HepG2 (cell line): ENCODE measurements at regions not wholly inside any gene's neighbourhood (a gene's known extent, or its start where the extent isn't known, plus 50 kb on each side); places are given as distances from the start of the nearest gene placed in this dataset.

Experiments used
- ATAC-seq: fragments of 200-7000 bp; cut with Tn5 transposase; 3 replicates; pipeline ENCODE4 v1.9.1; 2020; ENCODE audit warnings: mild to moderate bottlenecking, moderate library complexity
- BruUV-seq: library from RNA; stranded (reverse); fragments of 400-500 nt; replicated peaks from 2 replicates; lab custom pipeline; 2021; lab: Mats Ljungman, UMichigan
- CTCF ChIA-PET: fragments of 300-600 bp; formaldehyde crosslinking; extraction: SDS; loops from one replicate; lab custom pipeline; 2021; ENCODE audit warnings: low total read pairs, inconsistent platforms, low intra/inter-chr PET ratio; lab: Yijun Ruan, JAX
- POLR2A ChIA-PET: fragments of 350-600 bp; sonication (Branson Sonifier 250); formaldehyde crosslinking; loops from one replicate; lab custom pipeline; 2020; ENCODE audit warnings: antibody characterized with exemption, inconsistent platforms; lab: Yijun Ruan, JAX
- DNase-seq: peaks from one replicate; pipeline ENCODE4 v3.0.0-alpha.2; 2015; ENCODE audit warnings: low spot score
- FAIRE-seq: peaks from 3 replicates; lab custom pipeline; 2011; peaks lifted over from hg19 to GRCh38; lab: Jason Lieb, UNC
- H2AFZ ChIP-seq: one replicate; pipeline ENCODE4 v1.6.1; 2011; ENCODE audit warnings: low read length, inconsistent platforms
- H3K27ac ChIP-seq: fragments of 300-600 bp; 3 replicates; pipeline ENCODE4 v1.8.0; 2011; ENCODE audit warnings: mixed run types, mild to moderate bottlenecking, mixed read lengths, low read length, inconsistent platforms; ENCODE audit not compliant: insufficient read depth; ENCODE audit errors: extremely low read length
- H3K27me3 ChIP-seq, 2 experiments: fragments of 200-600 bp in 1 of 2; 2 replicates in 1 of 2; 3 replicates in 1 of 2; pipeline versions ENCODE4 v1.6.0 to v1.8.0; 2011; ENCODE audit warnings: low read length in 2 of 2, mild to moderate bottlenecking in 2 of 2, moderate library complexity in 2 of 2, inconsistent platforms in 1 of 2; ENCODE audit not compliant: insufficient read depth in 2 of 2, control insufficient read depth in 1 of 2
- H3K36me3 ChIP-seq, 2 experiments: fragments of 200-600 bp in 1 of 2; replicated peaks in 1 of 2; 2 replicates in 1 of 2; 3 replicates in 1 of 2; pipeline versions ENCODE4 v1.5.1 to v1.8.0; 2011; ENCODE audit warnings: low read length in 2 of 2, inconsistent platforms in 1 of 2; ENCODE audit not compliant: insufficient read depth in 2 of 2, control insufficient read depth in 1 of 2
- H3K4me1 ChIP-seq: 2 replicates; pipeline ENCODE4 v1.5.1; 2012; ENCODE audit warnings: low read length, inconsistent platforms; ENCODE audit not compliant: insufficient read depth
- H3K4me2 ChIP-seq: 2 replicates; pipeline ENCODE4 v1.6.0; 2011; ENCODE audit warnings: low read depth, low read length, inconsistent platforms
- H3K4me3 ChIP-seq, 3 experiments: fragments of 200-600 bp in 1 of 3; sonication (generic), shearing (Covaris generic) in 1 of 3; replicated peaks in 1 of 3; 2 replicates each; pipeline ENCODE4 v1.5.1; 2011 to 2016; ENCODE audit warnings: low read length in 3 of 3, inconsistent platforms in 2 of 3, low read depth in 2 of 3, mild to moderate bottlenecking in 2 of 3, control low read depth in 1 of 3, mixed read lengths in 1 of 3; ENCODE audit not compliant: insufficient read depth in 1 of 3
- H3K79me2 ChIP-seq: one replicate; pipeline ENCODE4 v1.6.1; 2011; ENCODE audit warnings: low read length, inconsistent platforms; ENCODE audit not compliant: insufficient read depth
- H3K9ac ChIP-seq: 2 replicates; pipeline ENCODE4 v1.6.0; 2011; ENCODE audit warnings: mild to moderate bottlenecking, low read depth, low read length, inconsistent platforms; ENCODE audit not compliant: insufficient read depth
- H3K9me3 ChIP-seq: 2 replicates; pipeline ENCODE4 v1.5.1; 2012; ENCODE audit warnings: mild to moderate bottlenecking, low read length
- H4K20me1 ChIP-seq: 2 replicates; pipeline ENCODE4 v1.6.0; 2011; ENCODE audit warnings: inconsistent platforms, mild to moderate bottlenecking, low read length, moderate library complexity; ENCODE audit not compliant: insufficient read depth
- CBX5 ChIP-seq: sonication (generic); formaldehyde crosslinking; IDR thresholded peaks from 2 replicates; pipeline ENCODE4 v1.4.0; 2020; ENCODE audit warnings: missing genetic modification reagents, borderline replicate concordance
- GTF3A ChIP-seq: sonication (generic); formaldehyde crosslinking; conservative IDR thresholded peaks from 2 replicates; pipeline ENCODE4 v1.4.0; 2020; ENCODE audit warnings: mild to moderate bottlenecking, missing genetic modification reagents
- KMT2B ChIP-seq: IDR thresholded peaks from 2 replicates; pipeline ENCODE4 v1.6.1; 2016; ENCODE audit warnings: missing genetic modification reagents, missing compliant biosample characterization
- LCORL ChIP-seq, 2 experiments: fragments of 450-650 bp in 1 of 2; sonication (generic) in 1 of 2; formaldehyde crosslinking in 1 of 2; IDR thresholded peaks; 2 replicates each; pipeline versions ENCODE4 v1.5.0 to v1.6.1; 2017 to 2020; ENCODE audit warnings: antibody characterized with exemption in 1 of 2, missing genetic modification reagents in 1 of 2
- NRL ChIP-seq: sonication (generic); formaldehyde crosslinking; IDR thresholded peaks from 2 replicates; pipeline ENCODE4 v1.5.0; 2020; ENCODE audit warnings: missing genetic modification reagents, mild to moderate bottlenecking, moderate library complexity, borderline replicate concordance
- RCOR2 ChIP-seq: IDR thresholded peaks from 2 replicates; pipeline ENCODE4 v1.6.1; 2016; ENCODE audit warnings: missing biosample characterization, missing genetic modification reagents
- SUZ12 ChIP-seq: fragments of 150-350 bp; IDR thresholded peaks from 2 replicates; pipeline ENCODE4 v1.6.1; 2014; ENCODE audit warnings: low read depth, low read length
- THAP11 ChIP-seq: IDR thresholded peaks from 2 replicates; pipeline ENCODE4 v1.6.1; 2016; ENCODE audit warnings: missing biosample characterization, missing genetic modification reagents
- ZMYM2 ChIP-seq: sonication (generic); formaldehyde crosslinking; IDR thresholded peaks from 2 replicates; pipeline ENCODE4 v1.8.0; 2022; ENCODE audit warnings: mild to moderate bottlenecking, missing genetic modification reagents
- ZNF256 ChIP-seq: sonication (generic); formaldehyde crosslinking; conservative IDR thresholded peaks from 2 replicates; pipeline ENCODE4 v1.4.0; 2020; ENCODE audit warnings: missing genetic modification reagents
- ZNF44 ChIP-seq: sonication (generic); formaldehyde crosslinking; IDR thresholded peaks from 2 replicates; pipeline ENCODE4 v1.5.1; 2020; ENCODE audit warnings: mild to moderate bottlenecking, missing genetic modification reagents
- ZNF776 ChIP-seq: sonication (generic); formaldehyde crosslinking; IDR thresholded peaks from 2 replicates; pipeline ENCODE4 v1.4.0; 2020; ENCODE audit warnings: mild to moderate bottlenecking, missing genetic modification reagents
- WGBS: methylation state at CpG from one replicate; pipeline ENCODE4 v1.1.6; 2017; ENCODE audit warnings: low lambda C conversion rate; 5-methylcytosine and 5-hydroxymethylcytosine counted together
- in situ Hi-C: cut with HindIII; loops from 2 replicates; pipeline ENCODE4 v1.10.0; 2017; ENCODE audit warnings: low pct_unique_long_range_greater_than_20kb; ENCODE audit not compliant: extremely low pct_ligation_motif_present
- intact Hi-C: fragments of 100-400 bp; cut with micrococcal nuclease; formaldehyde crosslinking; loops from one replicate; pipeline ENCODE4 v1.10.0; 2022; ENCODE audit not compliant: unreplicated experiment
- TF ChIP-seq, protein P1 (sequence below): sonication (generic); formaldehyde crosslinking; IDR thresholded peaks from 2 replicates; pipeline ENCODE4 v1.5.1; 2020; ENCODE audit warnings: mild to moderate bottlenecking, missing genetic modification reagents, borderline replicate concordance
- TF ChIP-seq, protein P2 (sequence below): sonication (generic); formaldehyde crosslinking; IDR thresholded peaks from 2 replicates; pipeline ENCODE4 v1.4.0; 2020; ENCODE audit warnings: mild to moderate bottlenecking, missing genetic modification reagents
- TF ChIP-seq, protein P3 (sequence below): sonication (generic); formaldehyde crosslinking; IDR thresholded peaks from 2 replicates; pipeline ENCODE4 v1.5.1; 2020; ENCODE audit warnings: missing genetic modification reagents, mild to moderate bottlenecking, borderline replicate concordance
- TF ChIP-seq, protein P4 (sequence below): sonication (generic); formaldehyde crosslinking; conservative IDR thresholded peaks from 2 replicates; pipeline ENCODE4 v1.4.0; 2020; ENCODE audit warnings: missing genetic modification reagents
- TF ChIP-seq, protein P5 (sequence below): sonication (generic); formaldehyde crosslinking; IDR thresholded peaks from 2 replicates; pipeline ENCODE4 v1.5.1; 2020; ENCODE audit warnings: missing genetic modification reagents, mild to moderate bottlenecking, borderline replicate concordance

DNA sequence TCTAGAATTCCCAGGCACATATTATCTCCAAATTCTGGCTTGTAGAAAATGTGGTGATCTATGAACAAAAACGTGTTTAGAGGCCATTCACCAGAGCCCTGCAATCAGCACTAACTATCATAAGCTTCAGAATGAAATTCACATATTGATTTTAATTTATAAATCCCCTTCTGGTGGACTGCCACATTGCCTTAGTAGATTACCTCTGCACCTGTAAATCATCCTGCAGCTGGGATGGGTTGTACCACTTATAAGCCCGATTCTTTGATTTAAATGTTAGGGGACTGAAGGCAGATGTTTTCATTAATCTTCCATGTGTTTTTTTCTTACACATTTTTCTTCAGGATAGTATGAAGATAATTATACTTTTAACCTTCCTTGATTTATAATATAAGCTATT lies 140.7 kb upstream of the PTPRD start:
- Histone ChIP-seq H3K27ac (no peak overlapping the region), H4K20me1 (no peaks in the 10 kb centered on the region), H3K4me2 (no peak overlapping the region), H3K4me3 (no peak overlapping the region), H3K36me3 (no peaks in the 10 kb centered on the region), H3K9ac (no peak overlapping the region), H2AFZ (no peak overlapping the region), H3K79me2 (no peaks in the 10 kb centered on the region), H3K4me1 (no peaks in the 10 kb centered on the region), H3K27me3 (no peaks in the 10 kb centered on the region), H3K9me3 (peaks cover 37% of the 10 kb centered on the region)
- ATAC-seq (no peak), DNase-seq (no peak), FAIRE-seq (no peak)
- TF ChIP-seq THAP11 (no peak), GTF3A (CRISPR knock-in tag) (no peak), ZNF44 (CRISPR knock-in tag) (no peak), CBX5 (CRISPR knock-in tag) (no peak), KMT2B (CRISPR knock-in tag) (no peak), LCORL (IDR thresholded peaks at IDR 0.05) (no peak), LCORL (CRISPR knock-in tag; IDR thresholded peaks at IDR 0.05) (no peak), ZMYM2 (CRISPR knock-in tag) (no peak), ZNF776 (CRISPR knock-in tag) (no peak), NRL (no peak), SUZ12 (no peak), RCOR2 (CRISPR knock-in tag) (no peak), ZNF256 (CRISPR knock-in tag) (no peak)
- TF ChIP-seq, protein P1, sequence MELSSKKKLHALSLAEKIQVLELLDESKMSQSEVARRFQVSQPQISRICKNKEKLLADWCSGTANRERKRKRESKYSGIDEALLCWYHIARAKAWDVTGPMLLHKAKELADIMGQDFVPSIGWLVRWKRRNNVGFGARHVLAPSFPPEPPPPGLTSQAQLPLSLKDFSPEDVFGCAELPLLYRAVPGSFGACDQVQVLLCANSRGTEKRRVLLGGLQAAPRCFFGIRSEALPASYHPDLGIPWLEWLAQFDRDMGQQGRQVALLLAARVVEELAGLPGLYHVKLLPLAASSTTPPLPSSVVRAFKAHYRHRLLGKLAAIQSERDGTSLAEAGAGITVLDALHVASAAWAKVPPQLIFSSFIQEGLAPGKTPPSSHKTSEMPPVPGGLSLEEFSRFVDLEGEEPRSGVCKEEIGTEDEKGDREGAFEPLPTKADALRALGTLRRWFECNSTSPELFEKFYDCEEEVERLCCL: no peak
- TF ChIP-seq, protein P2, sequence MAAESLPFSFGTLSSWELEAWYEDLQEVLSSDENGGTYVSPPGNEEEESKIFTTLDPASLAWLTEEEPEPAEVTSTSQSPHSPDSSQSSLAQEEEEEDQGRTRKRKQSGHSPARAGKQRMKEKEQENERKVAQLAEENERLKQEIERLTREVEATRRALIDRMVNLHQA: no peak
- TF ChIP-seq, protein P3, sequence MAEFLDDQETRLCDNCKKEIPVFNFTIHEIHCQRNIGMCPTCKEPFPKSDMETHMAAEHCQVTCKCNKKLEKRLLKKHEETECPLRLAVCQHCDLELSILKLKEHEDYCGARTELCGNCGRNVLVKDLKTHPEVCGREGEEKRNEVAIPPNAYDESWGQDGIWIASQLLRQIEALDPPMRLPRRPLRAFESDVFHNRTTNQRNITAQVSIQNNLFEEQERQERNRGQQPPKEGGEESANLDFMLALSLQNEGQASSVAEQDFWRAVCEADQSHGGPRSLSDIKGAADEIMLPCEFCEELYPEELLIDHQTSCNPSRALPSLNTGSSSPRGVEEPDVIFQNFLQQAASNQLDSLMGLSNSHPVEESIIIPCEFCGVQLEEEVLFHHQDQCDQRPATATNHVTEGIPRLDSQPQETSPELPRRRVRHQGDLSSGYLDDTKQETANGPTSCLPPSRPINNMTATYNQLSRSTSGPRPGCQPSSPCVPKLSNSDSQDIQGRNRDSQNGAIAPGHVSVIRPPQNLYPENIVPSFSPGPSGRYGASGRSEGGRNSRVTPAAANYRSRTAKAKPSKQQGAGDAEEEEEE (CRISPR knock-in tag): no peak
- TF ChIP-seq, protein P4, sequence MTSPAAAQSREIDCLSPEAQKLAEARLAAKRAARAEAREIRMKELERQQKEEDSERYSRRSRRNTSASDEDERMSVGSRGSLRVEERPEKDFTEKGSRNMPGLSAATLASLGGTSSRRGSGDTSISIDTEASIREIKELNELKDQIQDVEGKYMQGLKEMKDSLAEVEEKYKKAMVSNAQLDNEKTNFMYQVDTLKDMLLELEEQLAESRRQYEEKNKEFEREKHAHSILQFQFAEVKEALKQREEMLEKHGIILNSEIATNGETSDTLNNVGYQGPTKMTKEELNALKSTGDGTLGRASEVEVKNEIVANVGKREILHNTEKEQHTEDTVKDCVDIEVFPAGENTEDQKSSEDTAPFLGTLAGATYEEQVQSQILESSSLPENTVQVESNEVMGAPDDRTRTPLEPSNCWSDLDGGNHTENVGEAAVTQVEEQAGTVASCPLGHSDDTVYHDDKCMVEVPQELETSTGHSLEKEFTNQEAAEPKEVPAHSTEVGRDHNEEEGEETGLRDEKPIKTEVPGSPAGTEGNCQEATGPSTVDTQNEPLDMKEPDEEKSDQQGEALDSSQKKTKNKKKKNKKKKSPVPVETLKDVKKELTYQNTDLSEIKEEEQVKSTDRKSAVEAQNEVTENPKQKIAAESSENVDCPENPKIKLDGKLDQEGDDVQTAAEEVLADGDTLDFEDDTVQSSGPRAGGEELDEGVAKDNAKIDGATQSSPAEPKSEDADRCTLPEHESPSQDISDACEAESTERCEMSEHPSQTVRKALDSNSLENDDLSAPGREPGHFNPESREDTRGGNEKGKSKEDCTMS: no peak
- TF ChIP-seq, protein P5, sequence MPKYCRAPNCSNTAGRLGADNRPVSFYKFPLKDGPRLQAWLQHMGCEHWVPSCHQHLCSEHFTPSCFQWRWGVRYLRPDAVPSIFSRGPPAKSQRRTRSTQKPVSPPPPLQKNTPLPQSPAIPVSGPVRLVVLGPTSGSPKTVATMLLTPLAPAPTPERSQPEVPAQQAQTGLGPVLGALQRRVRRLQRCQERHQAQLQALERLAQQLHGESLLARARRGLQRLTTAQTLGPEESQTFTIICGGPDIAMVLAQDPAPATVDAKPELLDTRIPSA (CRISPR knock-in tag): no peak
- ChIA-PET POLR2A (no interaction called here), CTCF (no interaction called here)
- intact Hi-C loops: no loop called here
- WGBS: 0% methylated on average over 2 of the region's 2 CpGs
- no TSS peak for BruUV-seq
- in situ Hi-C loops: no loop called here
